Mesothelial cell of epicardium (in vitro differentiated cells): ENCODE measurements at regions not wholly inside any gene's neighbourhood (a gene's known extent, or its start where the extent isn't known, plus 50 kb on each side); places are given as distances from the start of the nearest gene placed in this dataset.

Source experiments
- DNase-seq, 2 experiments: peaks; one replicate each; pipeline ENCODE4 v3.0.0; 2021; ENCODE audit warnings: low spot score in 2 of 2; ENCODE audit not compliant: unreplicated experiment in 2 of 2
- H3K27ac Mint-ChIP-seq: 2 replicates; pipeline ENCODE4 v1.8.0; 2021; ENCODE audit warnings: mixed read lengths
- H3K27me3 Mint-ChIP-seq: 2 replicates; pipeline ENCODE4 v1.8.0; 2021; ENCODE audit warnings: low read depth, mixed read lengths
- H3K36me3 Mint-ChIP-seq: 2 replicates; pipeline ENCODE4 v1.8.0; 2021; ENCODE audit warnings: mixed read lengths
- H3K4me1 Mint-ChIP-seq: 2 replicates; pipeline ENCODE4 v1.8.0; 2021; ENCODE audit warnings: mixed read lengths
- H3K4me3 Mint-ChIP-seq: 2 replicates; pipeline ENCODE4 v1.8.0; 2021; ENCODE audit warnings: mild to moderate bottlenecking, moderate library complexity, mixed read lengths
- H3K9me3 Mint-ChIP-seq: 2 replicates; pipeline ENCODE4 v1.8.0; 2021; ENCODE audit warnings: mixed read lengths
- TF ChIP-seq, protein P1 (sequence below): fragments of 200-600 bp; sonication (generic); IDR thresholded peaks from one replicate; pipeline ENCODE4 v1.5.0; 2021; ENCODE audit warnings: antibody characterized with exemption; ENCODE audit not compliant: unreplicated experiment

- H3K27ac Mint-ChIP-seq: no peak overlapping the region
- no peaks in the 10 kb centered on the region for H3K9me3 Mint-ChIP-seq
- TF ChIP-seq, protein P1, sequence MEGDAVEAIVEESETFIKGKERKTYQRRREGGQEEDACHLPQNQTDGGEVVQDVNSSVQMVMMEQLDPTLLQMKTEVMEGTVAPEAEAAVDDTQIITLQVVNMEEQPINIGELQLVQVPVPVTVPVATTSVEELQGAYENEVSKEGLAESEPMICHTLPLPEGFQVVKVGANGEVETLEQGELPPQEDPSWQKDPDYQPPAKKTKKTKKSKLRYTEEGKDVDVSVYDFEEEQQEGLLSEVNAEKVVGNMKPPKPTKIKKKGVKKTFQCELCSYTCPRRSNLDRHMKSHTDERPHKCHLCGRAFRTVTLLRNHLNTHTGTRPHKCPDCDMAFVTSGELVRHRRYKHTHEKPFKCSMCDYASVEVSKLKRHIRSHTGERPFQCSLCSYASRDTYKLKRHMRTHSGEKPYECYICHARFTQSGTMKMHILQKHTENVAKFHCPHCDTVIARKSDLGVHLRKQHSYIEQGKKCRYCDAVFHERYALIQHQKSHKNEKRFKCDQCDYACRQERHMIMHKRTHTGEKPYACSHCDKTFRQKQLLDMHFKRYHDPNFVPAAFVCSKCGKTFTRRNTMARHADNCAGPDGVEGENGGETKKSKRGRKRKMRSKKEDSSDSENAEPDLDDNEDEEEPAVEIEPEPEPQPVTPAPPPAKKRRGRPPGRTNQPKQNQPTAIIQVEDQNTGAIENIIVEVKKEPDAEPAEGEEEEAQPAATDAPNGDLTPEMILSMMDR: no peak
- peaks cover 17% of the 10 kb centered on the region for H3K4me1 Mint-ChIP-seq
- no peaks in the 10 kb centered on the region for H3K36me3 Mint-ChIP-seq
- H3K27me3 Mint-ChIP-seq: no peaks in the 10 kb centered on the region
- H3K4me3 Mint-ChIP-seq: no peak overlapping the region
- no peak for DNase-seq
Observed at GRCh38 chr9:136611606-136612005, 51.1 kb upstream of the EGFL7 start.

DNA sequence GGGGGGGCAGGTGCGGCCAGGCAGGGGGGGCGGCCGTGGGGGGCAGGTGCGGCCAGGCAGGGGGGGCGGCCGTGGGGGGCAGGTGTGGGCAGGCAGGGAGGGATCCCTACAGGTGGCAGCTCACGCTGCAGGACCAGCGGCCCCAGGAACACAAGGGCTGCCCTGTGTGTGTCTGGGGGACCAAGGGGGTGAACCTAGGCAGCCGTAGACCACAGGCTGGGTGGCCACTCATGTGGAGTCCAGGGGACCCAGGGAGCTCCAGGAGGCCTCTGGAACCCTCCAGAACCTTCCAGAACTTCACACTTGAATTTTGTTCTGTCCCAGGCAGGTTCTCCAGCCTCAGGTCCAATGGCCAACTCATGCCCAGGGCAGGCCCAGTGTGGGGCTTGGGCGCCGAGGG, 51.6 kb upstream of the EGFL7 start:
- H3K4me3 Mint-ChIP-seq: no peak overlapping the region
- no peaks in the 10 kb centered on the region for H3K9me3 Mint-ChIP-seq
- H3K27me3 Mint-ChIP-seq: no peaks in the 10 kb centered on the region
- H3K27ac Mint-ChIP-seq: no peak overlapping the region
- H3K36me3 Mint-ChIP-seq: no peaks in the 10 kb centered on the region
- peaks cover 20% of the 10 kb centered on the region for H3K4me1 Mint-ChIP-seq
- TF ChIP-seq, protein P1: no peak
- no peak for DNase-seq

- DNase-seq: no peak
- no peaks in the 10 kb centered on the region for H3K9me3 Mint-ChIP-seq
- H3K27me3 Mint-ChIP-seq: no peaks in the 10 kb centered on the region
- H3K36me3 Mint-ChIP-seq: no peaks in the 10 kb centered on the region
- H3K4me3 Mint-ChIP-seq: no peak overlapping the region
- H3K4me1 Mint-ChIP-seq: peaks cover 22% of the 10 kb centered on the region
- TF ChIP-seq, protein P1: no peak
- no peak overlapping the region for H3K27ac Mint-ChIP-seq
Observed at GRCh38 chr9:136610426-136610825, 52.3 kb upstream of the EGFL7 start.

GRCh38 chr9:136609838-136610311, 52.8 kb upstream of the EGFL7 start:
- no peak overlapping the region for H3K27ac Mint-ChIP-seq
- no peak for DNase-seq

GRCh38 chr9:136609160-136609475, 53.6 kb upstream of the EGFL7 start:
- TF ChIP-seq, protein P1: no peak
- Mint-ChIP-seq H3K36me3 (no peaks in the 10 kb centered on the region), H3K27me3 (no peaks in the 10 kb centered on the region), H3K27ac (no peak overlapping the region), H3K4me1 (peaks cover 18% of the 10 kb centered on the region), H3K9me3 (no peaks in the 10 kb centered on the region), H3K4me3 (no peak overlapping the region)
- DNase-seq: no peak

More at GRCh38 chr9:136609838-136610311, 52.8 kb upstream of the EGFL7 start:
- Mint-ChIP-seq H3K4me3 (no peak overlapping the region), H3K27me3 (no peaks in the 10 kb centered on the region), H3K9me3 (no peaks in the 10 kb centered on the region), H3K4me1 (peaks cover 21% of the 10 kb centered on the region), H3K36me3 (no peaks in the 10 kb centered on the region)
- TF ChIP-seq, protein P1: no peak

DNA sequence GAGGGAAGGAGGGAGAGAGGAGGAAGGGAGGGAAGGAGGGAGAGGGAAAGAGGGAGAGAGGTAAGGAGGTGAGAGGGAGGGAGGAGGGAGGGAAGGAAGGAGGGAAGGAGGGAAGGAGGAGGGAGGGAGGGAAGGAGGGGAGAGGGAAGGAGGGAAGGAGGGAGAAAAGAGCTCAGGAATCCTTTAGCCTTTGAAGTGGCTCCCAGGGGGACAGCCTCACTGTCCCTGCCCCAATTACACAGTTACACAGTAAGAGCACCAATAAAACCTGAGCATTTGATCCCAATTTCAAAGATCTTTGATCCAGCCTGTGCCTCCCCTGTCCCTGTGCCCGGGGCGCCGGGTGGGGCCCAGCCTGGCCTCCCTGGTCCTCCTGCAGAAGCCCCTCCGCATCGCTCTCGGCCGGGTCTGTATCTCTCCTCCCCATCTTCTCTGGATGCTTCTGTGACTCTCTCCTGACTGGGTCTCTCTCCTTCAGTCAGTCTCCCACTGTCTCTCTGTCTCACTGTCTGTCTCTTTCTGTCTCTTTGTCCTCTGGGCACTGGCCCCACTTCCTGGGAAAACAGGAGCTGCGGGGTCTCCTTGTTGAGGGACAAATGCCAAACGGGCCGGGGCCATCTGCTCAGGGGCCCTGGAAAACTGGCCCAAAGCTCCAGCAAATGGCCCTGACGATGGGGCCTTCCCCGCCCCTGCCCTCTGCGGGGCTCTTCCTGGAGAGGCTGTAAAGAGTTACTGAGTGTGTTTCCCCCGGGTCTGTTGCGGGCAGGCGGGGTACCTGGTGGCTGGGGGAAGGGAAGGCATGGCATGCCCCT, 54.2 kb upstream of the EGFL7 start:
- H3K4me3 Mint-ChIP-seq: no peak overlapping the region

More for the DNA sequence above, 54.2 kb upstream of the EGFL7 start:
- peak overlapping the region; percentile 22 for H3K27ac Mint-ChIP-seq
- H3K27me3 Mint-ChIP-seq: no peaks in the 10 kb centered on the region
- no peak for DNase-seq
- no peaks in the 10 kb centered on the region for H3K9me3 Mint-ChIP-seq
- TF ChIP-seq, protein P1: no peak
- H3K4me1 Mint-ChIP-seq: peaks cover 22% of the 10 kb centered on the region
- no peaks in the 10 kb centered on the region for H3K36me3 Mint-ChIP-seq
